HepG2 (cell line): ENCODE measurements at regions not wholly inside any gene's neighbourhood (a gene's known extent, or its start where the extent isn't known, plus 50 kb on each side); places are given as distances from the start of the nearest gene placed in this dataset.

Experiments
- CTCF ChIP-seq: sonication (generic); formaldehyde crosslinking; IDR thresholded peaks from 2 replicates; pipeline ENCODE4 v1.5.0; 2020; ENCODE audit warnings: mild to moderate bottlenecking, missing genetic modification reagents, moderate library complexity
- DMAP1 ChIP-seq: IDR thresholded peaks from 2 replicates; pipeline ENCODE4 v1.6.1; 2016
- KAT8 ChIP-seq: IDR thresholded peaks from 2 replicates; pipeline ENCODE4 v1.6.1; 2016; ENCODE audit warnings: missing genetic modification reagents, missing compliant biosample characterization
- MAX ChIP-seq: IDR thresholded peaks from 2 replicates; pipeline ENCODE4 v1.6.1; 2012; ENCODE audit warnings: inconsistent platforms
- PRDM10 ChIP-seq: sonication (generic); formaldehyde crosslinking; IDR thresholded peaks from 2 replicates; pipeline ENCODE4 v1.4.0; 2020; ENCODE audit warnings: low read depth, missing genetic modification reagents

DNA sequence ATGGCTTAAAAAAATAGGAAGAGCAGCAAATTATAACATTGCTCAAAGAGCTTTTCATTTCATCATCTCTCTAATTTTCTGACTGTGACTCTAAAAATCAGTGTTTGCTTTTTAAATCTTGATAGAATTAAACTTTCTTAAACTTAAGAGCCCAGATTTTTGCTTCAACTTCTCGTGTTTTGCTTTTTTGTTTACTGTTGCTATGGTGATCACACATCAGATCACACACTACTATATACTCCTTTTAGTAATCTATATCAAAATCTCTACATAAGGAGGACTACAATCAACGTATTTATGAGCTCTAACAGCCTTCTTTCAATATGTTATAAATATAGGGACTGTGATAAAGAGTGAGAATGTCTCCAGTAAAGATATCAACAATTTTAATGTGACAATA is 537.3 kb downstream of the KCNT2 start:
- TF ChIP-seq MAX: no peak
- no peak for TF ChIP-seq CTCF (CRISPR knock-in tag)
- no peak for TF ChIP-seq DMAP1 (CRISPR knock-in tag)
- no peak for TF ChIP-seq PRDM10 (CRISPR knock-in tag)
- no peak for TF ChIP-seq KAT8
